GM12878 (cell line): ENCODE measurements at regions not wholly inside any gene's neighbourhood (a gene's known extent, or its start where the extent isn't known, plus 50 kb on each side); places are given as distances from the start of the nearest gene placed in this dataset.

Experiments
- ATAC-seq: fragments of 200-7000 bp; cut with Tn5 transposase; 3 replicates; pipeline ENCODE4 v1.9.1; 2020; ENCODE audit warnings: mild to moderate bottlenecking, moderate library complexity
- BruUV-seq: library from RNA; stranded (reverse); fragments of 400-500 nt; replicated peaks from 2 replicates; lab custom pipeline; 2021; lab: Mats Ljungman, UMichigan
- CTCF ChIA-PET: fragments of 300-600 bp; sonication (Branson Sonifier 250); formaldehyde crosslinking; extraction: SDS; loops from one replicate; lab custom pipeline; 2021; ENCODE audit warnings: inconsistent platforms; lab: Yijun Ruan, JAX
- POLR2A ChIA-PET: fragments of 350-600 bp; formaldehyde crosslinking; extraction: SDS; loops from one replicate; lab custom pipeline; 2021; ENCODE audit warnings: inconsistent platforms; lab: Charles Lee
- RAD21 ChIA-PET: fragments of 300-600 bp; sonication (Branson Sonifier 250); formaldehyde crosslinking; loops from one replicate; lab custom pipeline; 2023; ENCODE audit warnings: antibody characterized with exemption; ENCODE audit not compliant: unreplicated experiment; lab: Charles Lee
- SMC1A ChIA-PET: fragments of 300-600 bp; sonication (Branson Sonifier 250); formaldehyde crosslinking; loops from one replicate; lab custom pipeline; 2023; ENCODE audit not compliant: unreplicated experiment, uncharacterized antibody; lab: Charles Lee
- DNase-seq: peaks from one replicate; pipeline ENCODE4 v3.0.0-alpha.2; 2011; ENCODE audit warnings: low read depth, low spot score
- FAIRE-seq: peaks from 3 replicates; lab custom pipeline; 2011; peaks lifted over from hg19 to GRCh38; lab: Jason Lieb, UNC
- H2AFZ ChIP-seq: 2 replicates; pipeline ENCODE4 v1.6.0; 2011; ENCODE audit warnings: low read depth, low read length, control low read depth; ENCODE audit not compliant: control insufficient read depth
- H3K27ac ChIP-seq: 2 replicates; pipeline ENCODE4 v1.5.1; 2011; ENCODE audit warnings: control low read depth; ENCODE audit not compliant: control insufficient read depth, insufficient read depth
- H3K27me3 ChIP-seq, 2 experiments: replicated peaks in 1 of 2; 2 replicates each; pipeline versions ENCODE4 v1.6.0 to v1.6.1; 2011; ENCODE audit warnings: low read length in 1 of 2; ENCODE audit not compliant: control insufficient read depth in 2 of 2, insufficient read depth in 2 of 2
- H3K36me3 ChIP-seq, 2 experiments: 2 replicates each; pipeline ENCODE4 v1.5.1; 2011; ENCODE audit warnings: low read length in 1 of 2; ENCODE audit not compliant: control insufficient read depth in 2 of 2, insufficient read depth in 2 of 2
- H3K4me1 ChIP-seq: 2 replicates; pipeline ENCODE4 v1.6.1; 2011; ENCODE audit warnings: mild to moderate bottlenecking, low read length, moderate library complexity, mixed read lengths; ENCODE audit not compliant: control insufficient read depth, insufficient read depth
- H3K4me2 ChIP-seq: 2 replicates; pipeline ENCODE4 v1.6.0; 2011; ENCODE audit warnings: control low read depth; ENCODE audit not compliant: control insufficient read depth, insufficient read depth
- H3K4me3 ChIP-seq: fragments of 200-600 bp; sonication (generic); 2 replicates; pipeline ENCODE4 v1.5.1; 2016
- H3K79me2 ChIP-seq: 2 replicates; pipeline ENCODE4 v1.6.0; 2011; ENCODE audit warnings: low read length; ENCODE audit not compliant: control insufficient read depth, insufficient read depth
- H3K9ac ChIP-seq: 2 replicates; pipeline ENCODE4 v1.8.0; 2011; ENCODE audit warnings: low read length, control low read depth, mixed read lengths; ENCODE audit not compliant: control insufficient read depth, insufficient read depth
- H3K9me3 ChIP-seq: replicated peaks from 3 replicates; pipeline ENCODE4 v1.5.1; 2011; ENCODE audit warnings: mild to moderate bottlenecking, low read length; ENCODE audit not compliant: control insufficient read depth, insufficient read depth
- H4K20me1 ChIP-seq: 2 replicates; pipeline ENCODE4 v1.6.0; 2011; ENCODE audit not compliant: control insufficient read depth, insufficient read depth
- ATF2 ChIP-seq: IDR thresholded peaks from 2 replicates; pipeline ENCODE4 v1.6.1; 2012; ENCODE audit warnings: low read length, inconsistent platforms
- BRCA1 ChIP-seq: IDR thresholded peaks from 2 replicates; pipeline ENCODE4 v1.6.1; 2011; ENCODE audit warnings: low read depth, low read length, improper control_type of control experiment
- HDAC2 ChIP-seq: fragments of 200-600 bp; sonication (generic); IDR thresholded peaks from 2 replicates; pipeline ENCODE4 v1.6.1; 2017
- MTA3 ChIP-seq: IDR thresholded peaks from 2 replicates; pipeline ENCODE4 v1.6.1; 2012; ENCODE audit warnings: low read length, inconsistent platforms, borderline replicate concordance
- NBN ChIP-seq: fragments of 450-650 bp; IDR thresholded peaks from 2 replicates; pipeline ENCODE4 v1.6.1; 2016
- RAD21 ChIP-seq: IDR thresholded peaks from 2 replicates; pipeline ENCODE4 v1.6.1; 2011; ENCODE audit warnings: mild to moderate bottlenecking, low read depth, low read length, moderate library complexity; ENCODE audit not compliant: insufficient read depth
- ZNF622 ChIP-seq: fragments of 450-650 bp; IDR thresholded peaks from 2 replicates; pipeline ENCODE4 v1.6.1; 2017; ENCODE audit warnings: mild to moderate bottlenecking, inconsistent platforms
- WGBS: methylation state at CpG from one replicate; pipeline ENCODE4 v1.1.6; 2016; ENCODE audit warnings: low lambda C conversion rate; ENCODE audit not compliant: insufficient replicate concordance, insufficient coverage; ENCODE audit errors: missing lambda C conversion rate; 5-methylcytosine and 5-hydroxymethylcytosine counted together
- in situ Hi-C: fragments of 300-500 bp; cut with MboI; formaldehyde crosslinking; loops from 9 replicates; pipeline ENCODE4 v1.14.3; 2018; ENCODE audit warnings: mixed read lengths
- intact Hi-C: fragments of 100-400 bp; cut with micrococcal nuclease; formaldehyde crosslinking; loops from one replicate; pipeline ENCODE4 v1.14.2; 2022; ENCODE audit not compliant: unreplicated experiment
- TF ChIP-seq, protein P1 (sequence below): IDR thresholded peaks from 2 replicates; pipeline ENCODE4 v1.6.1; 2012; ENCODE audit warnings: mild to moderate bottlenecking, low read depth, low read length
- TF ChIP-seq, protein P2 (sequence below): fragments of 450-650 bp; IDR thresholded peaks from 2 replicates; pipeline ENCODE4 v1.6.1; 2017; ENCODE audit warnings: antibody characterized with exemption, mild to moderate bottlenecking, moderate library complexity

DNA sequence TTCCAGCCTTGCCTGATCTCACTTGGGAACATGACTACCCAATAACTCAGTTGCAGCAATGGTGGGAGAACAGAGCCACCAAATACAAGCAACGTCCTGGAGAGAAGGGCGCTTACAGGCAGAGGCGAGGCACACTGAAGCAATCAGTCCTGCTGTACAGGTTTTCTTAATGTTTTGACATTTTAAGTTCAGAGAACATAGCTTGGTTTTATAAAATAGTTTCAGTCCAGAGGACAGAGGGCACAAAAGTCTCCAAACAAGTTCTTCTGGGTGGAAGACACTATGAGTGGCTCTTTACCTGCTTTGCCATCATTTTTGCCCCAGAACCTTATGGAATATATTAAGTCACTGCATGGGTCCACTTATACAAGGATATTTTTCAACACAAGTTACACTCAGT, 103.4 kb upstream of the KCNG1 start:
- H4K20me1 ChIP-seq = no peaks in the 10 kb centered on the region
- H3K27me3 ChIP-seq = peaks cover 2% of the 10 kb centered on the region in 2 experiments; a peak in 2 of 4 replicates
- ChIA-PET SMC1A (no interaction called here), POLR2A (no interaction called here), CTCF (interaction anchor here (1.0 kb wide), 2 partner anchors 9 to 111 kb away, joined by 3 read pairs; no protein-coding TSS in a partner anchor), RAD21 (no interaction called here)
- no peaks in the 10 kb centered on the region for H3K79me2 ChIP-seq
- WGBS = 64% methylated on average over 3 of the region's 3 CpGs
- no TSS peak for BruUV-seq
- H3K9ac ChIP-seq = no peak overlapping the region
- no peaks in the 10 kb centered on the region for H3K9me3 ChIP-seq
- H3K27ac ChIP-seq = no peak overlapping the region
- intact Hi-C loops (no loop called here), in situ Hi-C loops (no loop called here)
- no peak for TF ChIP-seq RAD21
- TF ChIP-seq HDAC2 = no peak
- no peak for TF ChIP-seq BRCA1
- ATAC-seq (no peak), DNase-seq (no peak), FAIRE-seq (no peak)
- no peaks in the 10 kb centered on the region; the same call in 1 of the 2 replicates for H3K4me1 ChIP-seq
- no peak overlapping the region for H3K4me2 ChIP-seq
- no peak overlapping the region for H2AFZ ChIP-seq
- H3K4me3 ChIP-seq = no peak overlapping the region
- no peaks in the 10 kb centered on the region for H3K36me3 ChIP-seq

DNA sequence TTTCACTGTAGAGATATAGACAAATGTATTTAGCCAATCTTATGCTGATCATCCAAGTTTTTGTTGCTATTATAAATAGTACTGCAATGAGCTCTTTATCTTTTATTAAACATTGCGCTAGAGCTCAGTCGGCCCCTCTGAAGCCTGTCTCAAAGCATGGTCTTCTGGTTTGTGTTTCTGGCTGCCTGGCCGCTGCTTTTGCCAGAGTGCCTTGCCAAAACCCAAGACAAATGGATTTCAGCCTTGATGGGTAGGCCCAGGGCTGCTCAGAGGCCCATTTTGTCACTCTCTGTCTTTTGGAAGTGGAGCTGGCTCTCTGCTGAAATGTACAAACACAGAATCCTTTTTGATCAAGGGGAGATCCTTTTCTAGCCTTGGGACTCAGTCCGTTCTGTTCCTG, 102.9 kb upstream of the KCNG1 start:
- no peak for FAIRE-seq
- SMC1A ChIA-PET = no interaction called here
- intact Hi-C loops = no loop called here
- TF ChIP-seq MTA3 (no peak), ZNF622 (no peak), ATF2 (no peak), NBN (no peak)
- TF ChIP-seq, protein P1, sequence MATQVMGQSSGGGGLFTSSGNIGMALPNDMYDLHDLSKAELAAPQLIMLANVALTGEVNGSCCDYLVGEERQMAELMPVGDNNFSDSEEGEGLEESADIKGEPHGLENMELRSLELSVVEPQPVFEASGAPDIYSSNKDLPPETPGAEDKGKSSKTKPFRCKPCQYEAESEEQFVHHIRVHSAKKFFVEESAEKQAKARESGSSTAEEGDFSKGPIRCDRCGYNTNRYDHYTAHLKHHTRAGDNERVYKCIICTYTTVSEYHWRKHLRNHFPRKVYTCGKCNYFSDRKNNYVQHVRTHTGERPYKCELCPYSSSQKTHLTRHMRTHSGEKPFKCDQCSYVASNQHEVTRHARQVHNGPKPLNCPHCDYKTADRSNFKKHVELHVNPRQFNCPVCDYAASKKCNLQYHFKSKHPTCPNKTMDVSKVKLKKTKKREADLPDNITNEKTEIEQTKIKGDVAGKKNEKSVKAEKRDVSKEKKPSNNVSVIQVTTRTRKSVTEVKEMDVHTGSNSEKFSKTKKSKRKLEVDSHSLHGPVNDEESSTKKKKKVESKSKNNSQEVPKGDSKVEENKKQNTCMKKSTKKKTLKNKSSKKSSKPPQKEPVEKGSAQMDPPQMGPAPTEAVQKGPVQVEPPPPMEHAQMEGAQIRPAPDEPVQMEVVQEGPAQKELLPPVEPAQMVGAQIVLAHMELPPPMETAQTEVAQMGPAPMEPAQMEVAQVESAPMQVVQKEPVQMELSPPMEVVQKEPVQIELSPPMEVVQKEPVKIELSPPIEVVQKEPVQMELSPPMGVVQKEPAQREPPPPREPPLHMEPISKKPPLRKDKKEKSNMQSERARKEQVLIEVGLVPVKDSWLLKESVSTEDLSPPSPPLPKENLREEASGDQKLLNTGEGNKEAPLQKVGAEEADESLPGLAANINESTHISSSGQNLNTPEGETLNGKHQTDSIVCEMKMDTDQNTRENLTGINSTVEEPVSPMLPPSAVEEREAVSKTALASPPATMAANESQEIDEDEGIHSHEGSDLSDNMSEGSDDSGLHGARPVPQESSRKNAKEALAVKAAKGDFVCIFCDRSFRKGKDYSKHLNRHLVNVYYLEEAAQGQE = no peak
- TF ChIP-seq, protein P2, sequence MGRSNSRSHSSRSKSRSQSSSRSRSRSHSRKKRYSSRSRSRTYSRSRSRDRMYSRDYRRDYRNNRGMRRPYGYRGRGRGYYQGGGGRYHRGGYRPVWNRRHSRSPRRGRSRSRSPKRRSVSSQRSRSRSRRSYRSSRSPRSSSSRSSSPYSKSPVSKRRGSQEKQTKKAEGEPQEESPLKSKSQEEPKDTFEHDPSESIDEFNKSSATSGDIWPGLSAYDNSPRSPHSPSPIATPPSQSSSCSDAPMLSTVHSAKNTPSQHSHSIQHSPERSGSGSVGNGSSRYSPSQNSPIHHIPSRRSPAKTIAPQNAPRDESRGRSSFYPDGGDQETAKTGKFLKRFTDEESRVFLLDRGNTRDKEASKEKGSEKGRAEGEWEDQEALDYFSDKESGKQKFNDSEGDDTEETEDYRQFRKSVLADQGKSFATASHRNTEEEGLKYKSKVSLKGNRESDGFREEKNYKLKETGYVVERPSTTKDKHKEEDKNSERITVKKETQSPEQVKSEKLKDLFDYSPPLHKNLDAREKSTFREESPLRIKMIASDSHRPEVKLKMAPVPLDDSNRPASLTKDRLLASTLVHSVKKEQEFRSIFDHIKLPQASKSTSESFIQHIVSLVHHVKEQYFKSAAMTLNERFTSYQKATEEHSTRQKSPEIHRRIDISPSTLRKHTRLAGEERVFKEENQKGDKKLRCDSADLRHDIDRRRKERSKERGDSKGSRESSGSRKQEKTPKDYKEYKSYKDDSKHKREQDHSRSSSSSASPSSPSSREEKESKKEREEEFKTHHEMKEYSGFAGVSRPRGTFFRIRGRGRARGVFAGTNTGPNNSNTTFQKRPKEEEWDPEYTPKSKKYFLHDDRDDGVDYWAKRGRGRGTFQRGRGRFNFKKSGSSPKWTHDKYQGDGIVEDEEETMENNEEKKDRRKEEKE = no peak

More for the DNA sequence above, 102.9 kb upstream of the KCNG1 start:
- Histone ChIP-seq H3K79me2 (no peaks in the 10 kb centered on the region), H2AFZ (no peak overlapping the region), H3K36me3 (no peaks in the 10 kb centered on the region), H3K9me3 (no peaks in the 10 kb centered on the region), H3K9ac (no peak overlapping the region), H3K27me3 (peaks cover 3 to 6% of the 10 kb centered on the region in 2 experiments; a peak in 2 of 4 replicates), H3K4me2 (no peak overlapping the region), H4K20me1 (no peaks in the 10 kb centered on the region), H3K4me3 (no peak overlapping the region), H3K27ac (no peak overlapping the region), H3K4me1 (no peaks in the 10 kb centered on the region; the same call in 1 of the 2 replicates)
- POLR2A ChIA-PET = no interaction called here
- RAD21 ChIA-PET = no interaction called here
- 55% methylated on average over 4 of the region's 4 CpGs for WGBS
- CTCF ChIA-PET = interaction anchor here (1.0 kb wide), 1 partner anchor 10 kb away, joined by 3 read pairs; no protein-coding TSS in a partner anchor
- BruUV-seq = no TSS peak
- ATAC-seq (no peak), DNase-seq (no peak)
- in situ Hi-C loops = no loop called here
